HFFc6 (cell line): ENCODE measurements at regions not wholly inside any gene's neighbourhood (a gene's known extent, or its start where the extent isn't known, plus 50 kb on each side); places are given as distances from the start of the nearest gene placed in this dataset.
"Not testable (repeated sequence)": the region's sequence is repeated elsewhere in the genome, so short reads cannot be mapped to it uniquely, and the experiment has no call there.

Experiments
- DNase-seq: peaks from one replicate; pipeline ENCODE4 v3.0.0-alpha.2; 2018
- H3K27ac Mint-ChIP-seq: 2 replicates; pipeline ENCODE4 v1.8.0; 2020; ENCODE audit warnings: mild to moderate bottlenecking, mixed read lengths
- H3K27me3 Mint-ChIP-seq: 2 replicates; pipeline ENCODE4 v1.8.0; 2021; ENCODE audit warnings: mild to moderate bottlenecking, moderate library complexity, mixed read lengths; ENCODE audit not compliant: insufficient read depth
- H3K36me3 Mint-ChIP-seq: 2 replicates; pipeline ENCODE4 v1.8.0; 2021; ENCODE audit warnings: low read depth, mixed read lengths
- H3K4me1 Mint-ChIP-seq: 2 replicates; pipeline ENCODE4 v1.8.0; 2020; ENCODE audit warnings: low read depth, mixed read lengths
- H3K4me3 Mint-ChIP-seq: 2 replicates; pipeline ENCODE4 v1.8.0; 2020; ENCODE audit warnings: mild to moderate bottlenecking, moderate library complexity, mixed read lengths
- H3K9me3 Mint-ChIP-seq: 2 replicates; pipeline ENCODE4 v1.8.0; 2020; ENCODE audit warnings: mild to moderate bottlenecking, mixed read lengths

- H3K4me1 Mint-ChIP-seq, DNase-seq, H3K27ac Mint-ChIP-seq, H3K4me3 Mint-ChIP-seq, H3K27me3 Mint-ChIP-seq: not testable (repeated sequence)
- H3K9me3 Mint-ChIP-seq = peaks cover 81% of the 10 kb centered on the region
- peaks cover 17% of the 10 kb centered on the region for H3K36me3 Mint-ChIP-seq
These were observed 5280.9 kb upstream of the TPTE start for GRCh38 chr21:5240521-5240920.

- peaks cover 78% of the 10 kb centered on the region for H3K9me3 Mint-ChIP-seq
- not testable (repeated sequence) for H3K27me3 Mint-ChIP-seq, H3K4me3 Mint-ChIP-seq, H3K27ac Mint-ChIP-seq, DNase-seq, H3K4me1 Mint-ChIP-seq
- peaks cover 25% of the 10 kb centered on the region for H3K36me3 Mint-ChIP-seq
These were observed 5278.7 kb upstream of the TPTE start for GRCh38 chr21:5242732-5243131.

- not testable (repeated sequence) for H3K27ac Mint-ChIP-seq, DNase-seq, H3K4me1 Mint-ChIP-seq, H3K27me3 Mint-ChIP-seq, H3K4me3 Mint-ChIP-seq
- peaks cover 78% of the 10 kb centered on the region for H3K9me3 Mint-ChIP-seq
- H3K36me3 Mint-ChIP-seq = peaks cover 25% of the 10 kb centered on the region
These were observed 5278.1 kb upstream of the TPTE start for GRCh38 chr21:5243257-5243656.

GRCh38 chr21:5243715-5244375, 5277.5 kb upstream of the TPTE start:
- H3K4me1 Mint-ChIP-seq, H3K4me3 Mint-ChIP-seq, H3K27ac Mint-ChIP-seq, H3K27me3 Mint-ChIP-seq, DNase-seq: not testable (repeated sequence)
- H3K36me3 Mint-ChIP-seq = peaks cover 25% of the 10 kb centered on the region
- H3K9me3 Mint-ChIP-seq = peaks cover 81% of the 10 kb centered on the region

DNA sequence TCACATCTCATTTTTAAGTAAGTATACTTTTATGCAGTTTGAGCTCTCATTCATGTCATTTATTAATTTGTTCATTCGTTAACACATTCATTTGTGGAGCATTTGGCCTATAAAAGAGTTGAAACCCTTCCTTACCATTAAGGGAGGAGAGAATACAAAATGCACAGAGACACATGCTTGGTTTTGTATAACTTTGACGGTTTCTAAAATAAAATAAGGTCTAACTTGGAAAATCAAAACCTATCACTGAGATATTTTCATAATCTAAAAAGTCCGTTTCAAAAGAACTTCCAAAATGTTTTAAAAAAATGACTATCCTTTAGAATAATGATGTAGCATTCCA, 5277.0 kb upstream of the TPTE start:
- Mint-ChIP-seq H3K9me3 (peaks cover 82% of the 10 kb centered on the region), H3K36me3 (peaks cover 24% of the 10 kb centered on the region)
- not testable (repeated sequence) for H3K4me3 Mint-ChIP-seq, H3K4me1 Mint-ChIP-seq, H3K27me3 Mint-ChIP-seq, DNase-seq, H3K27ac Mint-ChIP-seq

DNA sequence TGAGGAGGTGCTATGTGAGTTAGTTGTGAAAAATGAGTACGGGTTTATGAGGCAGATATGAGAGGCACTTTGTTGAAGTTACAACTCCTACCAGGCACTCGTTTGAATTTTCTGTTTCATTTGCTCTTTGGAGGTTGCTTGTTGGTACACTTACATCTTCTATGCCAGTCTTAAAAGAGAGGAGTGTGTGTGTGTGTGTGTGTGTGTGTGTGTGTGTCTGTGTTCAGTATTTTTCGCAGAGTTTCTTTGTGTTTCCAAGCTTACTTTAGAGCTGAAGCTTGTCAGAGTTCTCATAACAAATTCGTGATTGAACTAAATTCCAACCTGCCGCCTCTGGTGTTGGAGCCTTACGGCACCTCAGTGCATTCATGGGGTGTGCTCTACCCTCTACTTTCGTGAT, 5276.4 kb upstream of the TPTE start:
- not testable (repeated sequence) for H3K4me1 Mint-ChIP-seq, H3K27ac Mint-ChIP-seq, H3K4me3 Mint-ChIP-seq, H3K27me3 Mint-ChIP-seq, DNase-seq
- Mint-ChIP-seq H3K36me3 (peaks cover 21% of the 10 kb centered on the region), H3K9me3 (peaks cover 83% of the 10 kb centered on the region)

GRCh38 chr21:5246416-5246815, 5275.0 kb upstream of the TPTE start:
- H3K4me1 Mint-ChIP-seq = not testable (repeated sequence)

GRCh38 chr21:5247399-5247798, 5274.0 kb upstream of the TPTE start:
- not testable (repeated sequence) for DNase-seq, H3K27ac Mint-ChIP-seq, H3K27me3 Mint-ChIP-seq, H3K4me3 Mint-ChIP-seq, H3K4me1 Mint-ChIP-seq
- Mint-ChIP-seq H3K36me3 (peaks cover 31% of the 10 kb centered on the region), H3K9me3 (peaks cover 87% of the 10 kb centered on the region)

More at GRCh38 chr21:5246416-5246815, 5275.0 kb upstream of the TPTE start:
- Mint-ChIP-seq H3K36me3 (peaks cover 29% of the 10 kb centered on the region), H3K9me3 (peaks cover 87% of the 10 kb centered on the region)
- H3K4me3 Mint-ChIP-seq, H3K27me3 Mint-ChIP-seq, DNase-seq, H3K27ac Mint-ChIP-seq: not testable (repeated sequence)

GRCh38 chr21:5250128-5250527, 5271.3 kb upstream of the TPTE start:
- H3K27me3 Mint-ChIP-seq, H3K4me1 Mint-ChIP-seq, DNase-seq, H3K4me3 Mint-ChIP-seq, H3K27ac Mint-ChIP-seq: not testable (repeated sequence)
- H3K9me3 Mint-ChIP-seq = peaks cover 78% of the 10 kb centered on the region
- H3K36me3 Mint-ChIP-seq = peaks cover 26% of the 10 kb centered on the region

DNA sequence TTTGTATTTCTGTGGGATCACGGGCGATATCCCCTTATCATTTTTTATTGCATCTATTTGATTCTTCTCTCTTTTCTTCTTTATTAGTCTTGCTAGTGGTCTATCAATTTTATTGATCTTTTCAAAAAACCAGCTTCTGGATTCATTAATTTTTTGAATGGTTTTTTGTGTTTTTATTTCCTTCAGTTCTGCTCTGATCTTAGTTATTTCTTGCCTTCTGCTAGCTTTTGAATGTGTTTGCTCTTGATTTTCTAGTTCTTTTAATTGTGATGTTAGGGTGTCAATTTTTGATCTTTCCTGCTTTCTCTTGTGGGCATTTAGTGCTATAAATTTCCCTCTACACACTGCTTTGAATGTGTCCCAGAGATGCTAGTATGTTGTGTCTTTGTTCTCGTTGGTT, 5270.2 kb upstream of the TPTE start:
- not testable (repeated sequence) for DNase-seq, H3K4me1 Mint-ChIP-seq, H3K27me3 Mint-ChIP-seq, H3K27ac Mint-ChIP-seq, H3K4me3 Mint-ChIP-seq
- Mint-ChIP-seq H3K36me3 (peaks cover 23% of the 10 kb centered on the region), H3K9me3 (peaks cover 73% of the 10 kb centered on the region)

- peaks cover 67% of the 10 kb centered on the region for H3K9me3 Mint-ChIP-seq
- not testable (repeated sequence) for H3K27ac Mint-ChIP-seq, H3K4me1 Mint-ChIP-seq, DNase-seq, H3K27me3 Mint-ChIP-seq, H3K4me3 Mint-ChIP-seq
- peaks cover 17% of the 10 kb centered on the region for H3K36me3 Mint-ChIP-seq
These were observed 5269.5 kb upstream of the TPTE start for GRCh38 chr21:5251866-5252265.
